ENCODE measurements at regions not wholly inside any gene's neighbourhood (a gene's known extent, or its start where the extent isn't known, plus 50 kb on each side); places are given as distances from the start of the nearest gene placed in this dataset.

- no peak for DNase-seq (ENCODE audit: low spot score)
These were observed 322.9 kb downstream of the DYSF start for GRCh38 chr2:71776227-71776626.

DNA sequence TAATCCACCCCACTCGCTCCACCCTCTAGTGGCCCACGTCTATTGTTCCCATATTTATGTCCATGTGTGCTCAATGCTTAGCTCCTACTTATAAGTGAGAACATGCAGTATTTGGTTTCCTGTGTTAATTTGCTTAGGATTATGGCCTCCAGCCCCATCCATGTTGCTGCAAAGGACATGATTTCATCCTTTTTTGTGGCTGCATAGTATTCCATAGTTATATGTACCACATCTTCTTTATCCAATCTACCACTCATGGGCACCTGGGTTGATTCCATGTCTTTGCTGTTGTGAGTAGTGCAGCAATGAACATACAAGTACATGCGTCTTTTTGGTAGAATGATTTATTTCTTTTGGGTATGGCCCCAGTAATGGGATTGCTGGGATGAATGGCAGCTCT, 319.9 kb downstream of the DYSF start:
- no peak for DNase-seq (ENCODE audit: low spot score)

DNA sequence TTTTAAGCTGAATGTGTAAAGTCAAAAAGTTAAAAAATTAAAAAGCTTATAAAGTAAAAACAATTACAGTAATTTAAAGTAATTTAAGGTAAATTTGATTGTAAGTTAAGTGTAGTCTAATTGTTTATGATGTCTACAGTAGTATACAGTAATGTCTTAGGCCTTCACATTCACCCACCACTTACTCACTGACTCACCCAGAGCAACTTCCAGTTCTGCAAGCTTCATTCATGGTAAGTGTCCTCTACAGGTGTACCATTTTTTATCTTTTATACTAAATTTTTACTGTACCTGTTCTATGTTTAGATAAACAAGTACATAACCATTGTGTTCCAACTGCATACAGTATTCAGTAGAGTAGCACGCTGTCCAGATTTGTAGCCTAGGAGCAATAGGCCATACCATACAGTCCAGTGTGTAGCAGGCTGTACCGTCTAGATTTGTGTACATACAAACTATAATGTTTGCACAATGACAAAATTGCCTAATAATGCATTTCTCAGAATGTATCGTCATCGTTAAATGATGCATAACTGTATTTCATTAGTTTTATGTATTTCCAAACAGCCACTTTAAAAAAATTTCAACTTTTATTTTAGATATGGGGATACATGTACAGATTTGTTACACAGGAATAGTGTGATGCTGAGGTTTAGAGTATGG, 319.3 kb downstream of the DYSF start:
- DNase-seq (ENCODE audit: low spot score): no peak

DNA sequence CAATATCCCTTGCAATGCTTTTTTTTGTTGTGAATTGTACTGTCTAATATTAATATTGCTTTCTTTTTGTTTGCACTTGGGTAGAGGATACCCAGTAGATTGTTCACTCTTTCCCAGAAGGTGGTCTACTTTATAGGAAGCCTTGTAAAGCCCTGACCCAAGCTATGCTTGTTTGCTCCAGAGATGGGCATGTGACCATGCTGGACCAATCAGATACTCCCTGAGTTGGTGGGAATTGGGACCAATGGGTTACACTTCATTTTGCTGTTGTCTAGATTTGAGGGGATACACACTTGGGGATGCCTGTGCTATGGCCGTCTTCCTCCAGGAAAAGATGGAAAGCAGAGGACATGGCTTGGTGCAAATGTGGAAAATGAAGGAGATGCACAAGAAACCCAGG, 314.3 kb downstream of the DYSF start:
- no peak for DNase-seq (ENCODE audit: low spot score)

- no peak for DNase-seq (ENCODE audit: low spot score)
These were observed 305.7 kb downstream of the DYSF start for GRCh38 chr2:71759060-71759459.

- DNase-seq (ENCODE audit: low spot score): no peak
These were observed 304.0 kb downstream of the DYSF start for GRCh38 chr2:71757351-71757750.

DNA sequence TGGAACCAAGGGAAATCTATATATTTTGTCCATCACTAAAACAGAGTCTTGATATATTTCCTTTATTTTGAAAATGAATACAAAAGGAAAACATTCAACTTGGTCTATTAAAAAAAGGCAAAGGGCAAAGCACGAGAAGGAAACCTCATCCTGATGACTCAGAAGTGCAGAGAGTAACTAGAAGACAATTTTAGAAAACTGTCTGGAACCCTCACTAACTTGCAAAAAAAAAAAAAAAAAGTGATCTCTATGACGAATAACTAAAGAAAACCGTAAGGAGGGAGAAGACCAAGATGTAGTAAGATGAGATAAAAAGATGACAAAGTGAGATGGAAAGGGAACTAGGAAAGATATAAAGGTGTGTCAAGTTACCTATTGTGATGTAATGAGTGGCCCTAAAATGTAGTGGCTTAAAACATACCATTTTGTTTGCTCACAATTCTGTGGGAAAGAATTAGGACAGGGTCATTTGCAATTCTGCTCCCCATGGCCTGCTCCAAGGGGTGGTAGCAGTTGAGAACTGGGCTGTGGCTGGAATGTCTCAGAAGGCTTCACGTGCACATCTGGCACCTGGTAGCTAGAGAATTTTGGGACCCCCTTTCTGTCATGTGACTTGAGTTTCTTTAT, 303.0 kb downstream of the DYSF start:
- no peak for DNase-seq (ENCODE audit: low spot score)

DNA sequence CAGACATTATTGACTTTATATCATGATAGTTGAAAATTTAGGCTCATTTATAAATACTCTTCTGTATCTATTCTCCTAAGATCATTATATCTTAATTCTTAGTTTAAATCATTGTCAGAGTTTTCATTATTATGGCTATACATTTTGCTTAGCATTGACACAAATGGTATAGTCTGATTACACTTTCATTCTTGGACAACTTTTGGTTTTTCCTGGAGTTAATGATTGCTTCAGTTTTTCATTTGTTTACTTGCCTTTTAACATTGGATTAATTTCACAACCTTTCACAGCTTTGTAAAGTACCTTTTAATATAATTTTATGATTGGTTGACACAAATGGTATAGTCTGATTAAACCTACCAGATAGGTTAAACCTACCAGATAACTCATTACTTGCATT, 298.2 kb downstream of the DYSF start:
- no peak for DNase-seq (ENCODE audit: low spot score)

DNA sequence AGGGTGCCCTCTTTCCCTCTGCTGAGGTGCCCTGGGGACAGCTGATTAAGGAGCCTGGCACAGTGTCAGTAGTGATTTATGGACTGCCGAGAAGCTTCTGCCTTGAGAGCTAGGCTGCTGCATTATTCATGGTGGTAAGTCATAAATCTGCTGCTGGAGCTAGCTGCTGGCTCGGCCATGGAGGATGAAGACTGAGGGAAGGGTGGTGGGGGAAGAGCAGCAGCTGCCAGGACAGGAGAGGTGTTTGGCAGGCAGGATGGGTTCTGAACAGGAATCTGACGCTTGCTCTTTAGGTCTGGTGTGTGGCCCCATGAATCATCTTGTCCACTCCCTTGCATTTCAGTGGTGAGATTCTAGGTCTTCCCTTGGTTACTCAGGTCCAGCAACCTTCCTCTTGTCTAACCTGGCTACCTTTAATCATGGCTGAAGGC, 296.3 kb downstream of the DYSF start:
- no peak for DNase-seq (ENCODE audit: low spot score)

DNA sequence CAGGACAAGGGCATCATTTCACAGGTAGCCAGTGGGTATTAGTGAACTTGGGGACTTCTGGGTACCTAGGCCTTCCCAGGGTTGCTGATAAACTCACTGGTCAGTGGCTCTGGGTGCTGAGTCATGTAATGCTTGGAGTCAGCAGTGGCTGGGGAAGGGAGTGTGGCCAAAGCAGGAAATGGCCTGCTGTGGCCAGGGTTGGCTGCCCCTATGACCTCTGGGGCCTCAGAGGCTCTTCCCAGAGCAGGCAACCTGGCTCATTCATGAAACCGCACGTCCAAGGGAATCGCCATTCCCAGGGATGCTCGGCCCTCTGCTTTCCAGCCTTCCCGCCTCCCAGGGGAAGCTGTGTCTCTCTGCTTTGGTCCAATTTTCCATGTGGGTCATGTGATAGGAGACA, 294.9 kb downstream of the DYSF start:
- peak; percentile 14 for DNase-seq (ENCODE audit: low spot score)

GRCh38 chr2:71747559-71747958, 294.2 kb downstream of the DYSF start:
- DNase-seq (ENCODE audit: low spot score): no peak

GRCh38 chr2:71746946-71747501, 293.7 kb downstream of the DYSF start:
- DNase-seq (ENCODE audit: low spot score): no peak

GRCh38 chr2:71744781-71745180, 291.4 kb downstream of the DYSF start:
- DNase-seq (ENCODE audit: low spot score): no peak

DNA sequence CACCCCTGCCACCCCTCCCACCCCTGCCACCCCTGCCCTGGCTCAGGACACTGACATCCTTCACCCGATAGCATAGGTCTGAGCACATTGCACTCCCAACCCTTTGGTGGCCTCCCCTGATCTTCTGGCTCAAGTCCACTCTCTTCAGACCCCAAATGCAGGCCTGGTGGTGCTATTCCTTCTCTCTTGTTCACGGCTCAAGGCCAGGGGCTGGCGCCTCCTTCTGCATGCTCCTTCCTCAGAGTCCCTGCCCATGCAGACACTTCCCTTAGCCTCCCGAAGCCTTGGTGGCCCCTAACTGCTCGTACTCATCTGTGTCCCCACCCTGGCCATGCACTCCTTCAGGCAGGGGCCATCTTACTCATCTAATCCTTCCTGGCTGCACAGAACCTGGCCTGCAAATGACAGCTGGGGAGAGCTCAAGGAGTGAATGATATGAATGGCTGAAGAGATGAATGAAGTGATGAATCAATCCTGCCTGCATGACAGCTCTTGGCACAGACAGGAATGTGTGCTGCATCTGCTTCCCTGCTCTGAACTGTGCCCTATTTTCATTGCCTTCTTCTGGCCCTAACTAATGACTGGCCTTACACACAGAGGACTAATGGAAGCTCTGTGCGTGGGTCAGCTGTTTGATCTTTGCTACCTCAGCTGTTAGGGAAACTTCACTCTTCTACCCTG, 290.8 kb downstream of the DYSF start:
- DNase-seq (ENCODE audit: low spot score): no peak

DNA sequence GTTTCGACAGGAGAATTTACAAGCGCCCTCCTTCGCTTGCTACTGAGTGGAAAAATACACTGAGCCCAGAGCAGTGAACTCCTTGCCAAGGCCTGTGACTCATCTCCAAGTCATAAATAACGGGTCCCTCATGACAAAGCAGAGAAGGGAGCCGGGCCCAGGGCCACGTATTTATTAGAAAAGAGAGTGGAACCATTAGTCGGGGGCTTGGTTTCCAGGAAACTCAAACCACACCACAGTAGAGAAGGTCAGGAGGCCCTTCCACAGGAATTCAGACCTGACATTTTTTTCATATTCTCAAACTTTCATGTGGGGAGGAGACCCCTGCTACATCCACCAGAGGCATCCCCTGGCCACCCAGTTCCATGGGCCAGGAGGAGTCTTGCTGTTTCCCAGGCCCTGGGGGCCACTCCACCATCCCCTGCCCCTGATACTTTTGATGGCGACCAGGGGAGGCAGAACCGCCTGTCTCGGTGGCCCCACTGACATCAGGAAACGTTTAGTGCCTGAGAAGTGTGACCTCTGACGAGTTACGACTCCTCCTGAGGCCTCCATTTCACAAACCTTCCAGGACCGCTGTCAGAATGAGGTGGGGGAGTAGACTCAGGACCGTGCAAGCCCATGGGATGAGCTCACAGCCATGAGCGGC, 289.7 kb downstream of the DYSF start:
- peak; percentile 80 for DNase-seq (ENCODE audit: low spot score)

GRCh38 chr2:71736986-71737385, 283.6 kb downstream of the DYSF start:
- no peak for DNase-seq (ENCODE audit: low spot score)

- no peak for DNase-seq (ENCODE audit: low spot score)
These were observed 282.9 kb downstream of the DYSF start for GRCh38 chr2:71736091-71736861.

Data from RKO (cell line).